Uterus (tissue), 3 donors: ENCODE measurements at regions not wholly inside any gene's neighbourhood (a gene's known extent, or its start where the extent isn't known, plus 50 kb on each side); places are given as distances from the start of the nearest gene placed in this dataset.
"Not testable (repeated sequence)": the region's sequence is repeated elsewhere in the genome, so short reads cannot be mapped to it uniquely, and the experiment has no call there.

Source experiments
- DNase-seq, 2 donors: peaks; one replicate each; pipeline ENCODE4 v3.0.0-alpha.2; 2019 to 2020
- H3K27ac ChIP-seq, 2 donors: fragments of 200-600 bp; sonication (generic); 1 replicate in 1 of 2; 2 replicates in 1 of 2; pipeline ENCODE4 v1.5.1; 2016 to 2018
- H3K27me3 ChIP-seq, 2 donors: fragments of 200-600 bp; sonication (generic); one replicate each; pipeline ENCODE4 v1.5.1; 2018 to 2019; ENCODE audit warnings: control low read depth in 1 of 2
- H3K36me3 ChIP-seq, 2 donors: fragments of 200-600 bp; sonication (generic); one replicate each; pipeline ENCODE4 v1.5.1; 2019; ENCODE audit warnings: control low read depth in 1 of 2
- H3K4me1 ChIP-seq, 2 donors: fragments of 200-600 bp; sonication (generic); one replicate each; pipeline ENCODE4 v1.5.1; 2018 to 2019; ENCODE audit warnings: control low read depth in 1 of 2
- H3K4me3 ChIP-seq, 2 donors: fragments of 200-600 bp; sonication (generic); 1 replicate in 1 of 2; 2 replicates in 1 of 2; pipeline ENCODE4 v1.5.1; 2018 to 2019; ENCODE audit warnings: mild to moderate bottlenecking in 1 of 2
- H3K9me3 ChIP-seq, 2 donors: fragments of 200-600 bp; sonication (generic); one replicate each; pipeline ENCODE4 v1.5.1; 2019; ENCODE audit warnings: control low read depth in 1 of 2
- POLR2A ChIP-seq, 2 donors: fragments of 450-650 bp; IDR thresholded peaks; one replicate each; pipeline ENCODE4 v1.6.1; 2016; ENCODE audit warnings: antibody characterized with exemption in 2 of 2, mild to moderate bottlenecking in 1 of 2, moderate library complexity in 1 of 2
- intact Hi-C: fragments of 100-400 bp; cut with DNase I; formaldehyde crosslinking; loops from one replicate; pipeline ENCODE4 v1.15.1; 2023; ENCODE audit warnings: low total_unique reads
- TF ChIP-seq, protein P1 (sequence below), 4 experiments: fragments of 200-600 bp in 2 of 4; fragments of 450-650 bp in 2 of 4; sonication (generic) in 2 of 4; IDR thresholded peaks; one replicate each; pipeline ENCODE4 v1.5.1; 2016 to 2019; ENCODE audit warnings: antibody characterized with exemption in 4 of 4, mild to moderate bottlenecking in 2 of 4, moderate library complexity in 1 of 4
- donor health status: DM: yes; HTN: yes; CAD: no.

DNA sequence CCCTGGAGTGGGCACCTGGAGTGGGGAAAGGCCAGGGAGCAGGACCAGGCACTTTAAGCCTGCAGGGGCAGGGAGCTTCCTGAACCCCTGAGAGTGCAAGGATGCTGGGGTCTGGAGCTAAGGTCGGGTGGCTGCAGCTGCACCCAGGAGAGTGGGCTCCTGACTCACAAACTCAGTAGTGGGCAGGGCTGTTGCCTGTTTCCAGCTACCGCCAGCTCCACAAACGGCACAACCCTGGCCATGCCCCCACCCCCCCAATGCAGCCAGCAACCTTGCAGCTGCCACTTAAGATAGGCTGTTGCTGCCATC is 688.8 kb downstream of the NYAP2 start:
- H3K27ac ChIP-seq = no peak overlapping the region
- intact Hi-C loops = no loop called here
- H3K4me3 ChIP-seq = no peak overlapping the region
- no peak for TF ChIP-seq POLR2A (IDR thresholded peaks at IDR 0.05)
- TF ChIP-seq, protein P1, sequence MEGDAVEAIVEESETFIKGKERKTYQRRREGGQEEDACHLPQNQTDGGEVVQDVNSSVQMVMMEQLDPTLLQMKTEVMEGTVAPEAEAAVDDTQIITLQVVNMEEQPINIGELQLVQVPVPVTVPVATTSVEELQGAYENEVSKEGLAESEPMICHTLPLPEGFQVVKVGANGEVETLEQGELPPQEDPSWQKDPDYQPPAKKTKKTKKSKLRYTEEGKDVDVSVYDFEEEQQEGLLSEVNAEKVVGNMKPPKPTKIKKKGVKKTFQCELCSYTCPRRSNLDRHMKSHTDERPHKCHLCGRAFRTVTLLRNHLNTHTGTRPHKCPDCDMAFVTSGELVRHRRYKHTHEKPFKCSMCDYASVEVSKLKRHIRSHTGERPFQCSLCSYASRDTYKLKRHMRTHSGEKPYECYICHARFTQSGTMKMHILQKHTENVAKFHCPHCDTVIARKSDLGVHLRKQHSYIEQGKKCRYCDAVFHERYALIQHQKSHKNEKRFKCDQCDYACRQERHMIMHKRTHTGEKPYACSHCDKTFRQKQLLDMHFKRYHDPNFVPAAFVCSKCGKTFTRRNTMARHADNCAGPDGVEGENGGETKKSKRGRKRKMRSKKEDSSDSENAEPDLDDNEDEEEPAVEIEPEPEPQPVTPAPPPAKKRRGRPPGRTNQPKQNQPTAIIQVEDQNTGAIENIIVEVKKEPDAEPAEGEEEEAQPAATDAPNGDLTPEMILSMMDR (IDR thresholded peaks at IDR 0.05) = no peak
- no peak for DNase-seq
- no peaks in the 10 kb centered on the region for H3K36me3 ChIP-seq
- no peaks in the 10 kb centered on the region for H3K27me3 ChIP-seq
- no peaks in the 10 kb centered on the region for H3K4me1 ChIP-seq
- no peaks in the 10 kb centered on the region for H3K9me3 ChIP-seq

DNA sequence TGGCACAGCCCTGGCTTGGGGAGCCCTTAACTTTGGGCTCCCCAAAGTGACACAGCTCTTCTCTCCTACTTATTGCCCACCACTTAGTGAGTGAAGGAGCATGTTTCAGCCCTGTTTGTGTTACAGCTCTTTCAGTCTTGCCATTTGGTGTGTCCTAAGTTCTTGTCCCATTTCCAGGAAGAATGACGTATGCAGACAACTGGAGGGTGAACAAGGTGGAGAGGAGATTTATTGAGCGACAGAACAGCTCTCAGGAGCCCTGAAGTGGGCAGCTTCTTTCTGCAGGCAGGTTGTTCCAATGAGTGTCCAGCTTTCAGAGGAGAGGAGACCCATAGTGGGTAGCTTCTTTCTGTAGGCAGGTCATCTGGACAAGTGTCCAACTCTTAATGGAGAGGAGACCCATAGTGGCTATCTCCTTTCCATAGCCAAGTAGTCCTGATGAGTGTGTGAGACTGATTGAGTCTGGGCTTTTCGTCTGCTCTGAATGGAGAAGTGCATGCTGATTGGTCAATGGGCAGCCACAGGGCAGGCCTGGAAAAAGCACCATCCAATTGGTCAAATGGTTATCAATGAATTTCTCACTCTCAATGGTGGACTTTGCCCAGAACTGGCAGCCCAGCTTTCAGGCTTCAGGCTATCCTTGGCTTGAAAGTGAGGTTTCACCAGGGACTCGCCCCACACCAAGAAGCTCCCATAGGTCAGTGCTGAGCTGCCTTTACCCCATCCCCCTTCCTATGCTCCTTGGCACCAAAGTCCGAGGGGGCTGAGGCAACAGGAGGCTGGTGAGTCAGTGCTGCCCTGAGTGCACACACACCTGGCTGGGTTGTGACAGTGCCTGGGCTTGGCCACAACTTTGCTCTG is 688.2 kb downstream of the NYAP2 start:
- Histone ChIP-seq H3K27ac (no peak overlapping the region), H3K4me1 (no peaks in the 10 kb centered on the region), H3K9me3 (no peaks in the 10 kb centered on the region), H3K27me3 (no peaks in the 10 kb centered on the region), H3K4me3 (no peak overlapping the region), H3K36me3 (no peaks in the 10 kb centered on the region)
- TF ChIP-seq, protein P1 (IDR thresholded peaks at IDR 0.05) = no peak
- no peak for TF ChIP-seq POLR2A (IDR thresholded peaks at IDR 0.05)
- intact Hi-C loops = no loop called here
- DNase-seq = no peak

- Histone ChIP-seq H3K36me3 (no peaks in the 10 kb centered on the region), H3K27me3 (no peaks in the 10 kb centered on the region), H3K4me1 (no peaks in the 10 kb centered on the region), H3K9me3 (no peaks in the 10 kb centered on the region), H3K27ac (no peak overlapping the region), H3K4me3 (no peak overlapping the region)
- intact Hi-C loops = no loop called here
- no peak for DNase-seq
- TF ChIP-seq, protein P1 (IDR thresholded peaks at IDR 0.05) = no peak
- no peak for TF ChIP-seq POLR2A (IDR thresholded peaks at IDR 0.05)
These were observed 687.5 kb downstream of the NYAP2 start for GRCh38 chr2:226087051-226087450.

GRCh38 chr2:226086190-226086589 is 686.7 kb downstream of the NYAP2 start:
- TF ChIP-seq POLR2A (IDR thresholded peaks at IDR 0.05) = no peak
- TF ChIP-seq, protein P1 (IDR thresholded peaks at IDR 0.05) = no peak
- no peaks in the 10 kb centered on the region for H3K4me1 ChIP-seq
- intact Hi-C loops = no loop called here
- DNase-seq = no peak
- no peak overlapping the region for H3K4me3 ChIP-seq
- no peaks in the 10 kb centered on the region for H3K27me3 ChIP-seq
- no peaks in the 10 kb centered on the region for H3K36me3 ChIP-seq
- H3K27ac ChIP-seq = no peak overlapping the region
- H3K9me3 ChIP-seq = no peaks in the 10 kb centered on the region

GRCh38 chr2:226085425-226085824 is 685.9 kb downstream of the NYAP2 start:
- H3K9me3 ChIP-seq, H3K27ac ChIP-seq, H3K4me1 ChIP-seq, H3K4me3 ChIP-seq, intact Hi-C loops, H3K36me3 ChIP-seq, H3K27me3 ChIP-seq, DNase-seq: not testable (repeated sequence)
